MCF 10A (cell line): ENCODE measurements at regions not wholly inside any gene's neighbourhood (a gene's known extent, or its start where the extent isn't known, plus 50 kb on each side); places are given as distances from the start of the nearest gene placed in this dataset.

ENCODE experiments used
- BruUV-seq: library from RNA; stranded (reverse); fragments of 400-500 nt; replicated peaks from 2 replicates; lab custom pipeline; 2021; lab: Mats Ljungman, UMichigan
- CTCF ChIA-PET: fragments of 300-600 bp; sonication (Branson Sonifier 250); formaldehyde crosslinking; extraction: SDS; loops from one replicate; lab custom pipeline; 2021; ENCODE audit warnings: antibody characterized with exemption, inconsistent platforms; lab: Yijun Ruan, JAX
- POLR2A ChIA-PET: fragments of 300-600, 350-650 bp; sonication (Branson Sonifier 250); formaldehyde crosslinking; extraction: SDS; loops from one replicate; lab custom pipeline; 2020; ENCODE audit warnings: antibody characterized with exemption, inconsistent platforms; lab: Yijun Ruan, JAX
- DNase-seq: peaks from one replicate; pipeline ENCODE4 v3.0.0-alpha.2; 2018; ENCODE audit not compliant: unreplicated experiment
- H3K27ac Mint-ChIP-seq: one replicate; pipeline ENCODE4 v1.8.0; 2022; ENCODE audit warnings: mild to moderate bottlenecking, low read depth, mixed read lengths; ENCODE audit not compliant: unreplicated experiment
- H3K27me3 Mint-ChIP-seq: one replicate; pipeline ENCODE4 v1.8.0; 2022; ENCODE audit warnings: mixed read lengths; ENCODE audit not compliant: insufficient read depth, unreplicated experiment
- H3K36me3 Mint-ChIP-seq: one replicate; pipeline ENCODE4 v1.8.0; 2022; ENCODE audit warnings: mild to moderate bottlenecking, moderate library complexity, mixed read lengths; ENCODE audit not compliant: insufficient read depth, unreplicated experiment
- H3K4me1 Mint-ChIP-seq: one replicate; pipeline ENCODE4 v1.8.0; 2022; ENCODE audit warnings: mixed read lengths; ENCODE audit not compliant: insufficient read depth, unreplicated experiment
- H3K4me3 Mint-ChIP-seq: one replicate; pipeline ENCODE4 v1.8.0; 2022; ENCODE audit warnings: mild to moderate bottlenecking, moderate library complexity, mixed read lengths; ENCODE audit not compliant: unreplicated experiment
- H3K9me3 Mint-ChIP-seq: one replicate; pipeline ENCODE4 v1.8.0; 2022; ENCODE audit warnings: mixed read lengths; ENCODE audit not compliant: unreplicated experiment
- intact Hi-C: fragments of 100-400 bp; cut with micrococcal nuclease; formaldehyde crosslinking; loops from 2 replicates; pipeline ENCODE4 v1.14.1; 2022
- TF ChIP-seq, protein P1 (sequence below): fragments of 200-600 bp; IDR thresholded peaks from one replicate; pipeline ENCODE4 v1.8.0; 2022; ENCODE audit warnings: antibody characterized with exemption, mild to moderate bottlenecking; ENCODE audit not compliant: unreplicated experiment

DNA sequence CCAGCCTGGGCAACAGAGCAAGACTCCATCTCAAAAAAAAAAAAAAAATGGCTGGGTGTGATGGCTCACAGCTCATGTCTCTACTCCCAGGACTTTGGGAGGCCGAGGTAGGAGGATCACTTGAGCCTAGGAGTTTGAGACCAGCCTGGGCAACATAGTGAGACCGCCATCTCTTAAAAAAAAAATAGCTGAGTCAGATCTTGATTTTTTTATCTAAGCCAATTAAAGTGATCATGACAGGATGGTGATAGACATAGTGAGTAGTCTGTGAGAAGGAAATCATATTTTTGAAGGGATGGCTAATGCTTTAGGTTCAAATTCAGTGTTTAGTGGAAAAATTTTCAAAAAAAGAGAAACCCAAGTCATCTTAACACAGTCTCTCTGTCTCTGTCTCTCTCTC lies 114.6 kb upstream of the JARID2 start:
- Mint-ChIP-seq H3K36me3 (no peaks in the 10 kb centered on the region), H3K27me3 (no peaks in the 10 kb centered on the region)

DNA sequence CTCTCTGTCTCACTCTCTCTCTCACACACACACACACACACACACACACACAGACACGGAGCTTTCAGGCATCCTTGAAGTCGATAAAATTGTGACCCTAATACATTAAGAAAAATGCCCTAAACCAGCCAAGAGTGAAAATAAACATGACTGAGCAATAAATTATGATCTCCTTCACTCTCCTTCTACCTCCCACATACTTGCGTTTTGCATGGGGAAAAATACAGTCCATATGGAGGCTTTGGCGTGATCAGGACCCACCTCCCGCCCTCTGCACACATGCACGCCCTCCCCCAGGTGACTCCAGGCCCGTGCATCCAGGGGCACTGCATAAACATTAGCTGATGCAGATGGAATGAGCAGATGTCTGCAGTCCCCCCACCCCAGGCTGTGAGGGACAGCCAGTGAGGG lies 114.2 kb upstream of the JARID2 start:
- Mint-ChIP-seq H3K36me3 (no peaks in the 10 kb centered on the region), H3K4me1 (peaks cover 14% of the 10 kb centered on the region), H3K9me3 (no peaks in the 10 kb centered on the region), H3K27ac (no peak overlapping the region), H3K27me3 (no peaks in the 10 kb centered on the region), H3K4me3 (no peak overlapping the region)
- TF ChIP-seq, protein P1, sequence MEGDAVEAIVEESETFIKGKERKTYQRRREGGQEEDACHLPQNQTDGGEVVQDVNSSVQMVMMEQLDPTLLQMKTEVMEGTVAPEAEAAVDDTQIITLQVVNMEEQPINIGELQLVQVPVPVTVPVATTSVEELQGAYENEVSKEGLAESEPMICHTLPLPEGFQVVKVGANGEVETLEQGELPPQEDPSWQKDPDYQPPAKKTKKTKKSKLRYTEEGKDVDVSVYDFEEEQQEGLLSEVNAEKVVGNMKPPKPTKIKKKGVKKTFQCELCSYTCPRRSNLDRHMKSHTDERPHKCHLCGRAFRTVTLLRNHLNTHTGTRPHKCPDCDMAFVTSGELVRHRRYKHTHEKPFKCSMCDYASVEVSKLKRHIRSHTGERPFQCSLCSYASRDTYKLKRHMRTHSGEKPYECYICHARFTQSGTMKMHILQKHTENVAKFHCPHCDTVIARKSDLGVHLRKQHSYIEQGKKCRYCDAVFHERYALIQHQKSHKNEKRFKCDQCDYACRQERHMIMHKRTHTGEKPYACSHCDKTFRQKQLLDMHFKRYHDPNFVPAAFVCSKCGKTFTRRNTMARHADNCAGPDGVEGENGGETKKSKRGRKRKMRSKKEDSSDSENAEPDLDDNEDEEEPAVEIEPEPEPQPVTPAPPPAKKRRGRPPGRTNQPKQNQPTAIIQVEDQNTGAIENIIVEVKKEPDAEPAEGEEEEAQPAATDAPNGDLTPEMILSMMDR: no peak
- no TSS peak for BruUV-seq
- DNase-seq: no peak
- ChIA-PET POLR2A (no interaction called here), CTCF (no interaction called here)
- intact Hi-C loops: loop anchor here (2.0 kb wide), 1 partner anchor 115 kb away; the partner anchor contains the start of gene JARID2

More for the DNA sequence above, 114.6 kb upstream of the JARID2 start:
- TF ChIP-seq, protein P1: no peak
- ChIA-PET POLR2A (no interaction called here), CTCF (no interaction called here)
- no peak for DNase-seq
- H3K9me3 Mint-ChIP-seq: no peaks in the 10 kb centered on the region
- H3K27ac Mint-ChIP-seq: no peak overlapping the region
- BruUV-seq: no TSS peak
- H3K4me1 Mint-ChIP-seq: peaks cover 14% of the 10 kb centered on the region
- no peak overlapping the region for H3K4me3 Mint-ChIP-seq
- intact Hi-C loops: no loop called here

DNA sequence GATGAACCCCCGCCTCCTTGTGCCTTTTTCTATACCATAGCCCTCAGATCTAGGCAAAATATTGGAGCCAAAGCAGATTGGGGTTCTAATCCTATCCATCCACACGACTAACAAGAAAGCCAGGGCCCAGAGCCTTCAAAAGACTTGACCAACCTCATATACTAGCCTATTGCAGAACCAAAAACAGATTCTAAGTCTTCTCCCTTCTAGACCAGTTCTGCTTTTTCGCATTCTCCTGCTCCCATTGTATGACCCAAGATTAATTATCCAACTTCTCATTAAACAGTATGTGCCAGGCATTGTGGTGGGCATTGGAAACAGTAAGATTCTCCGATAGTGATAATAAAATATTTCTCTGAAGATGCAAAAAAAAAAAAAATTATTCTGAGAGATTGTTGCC lies 113.7 kb upstream of the JARID2 start:
- no peak for DNase-seq
- Mint-ChIP-seq H3K9me3 (no peaks in the 10 kb centered on the region), H3K4me3 (no peak overlapping the region), H3K4me1 (peaks cover 14% of the 10 kb centered on the region), H3K27me3 (no peaks in the 10 kb centered on the region), H3K27ac (peak overlapping the region; percentile 75), H3K36me3 (no peaks in the 10 kb centered on the region)
- CTCF ChIA-PET: no interaction called here
- TF ChIP-seq, protein P1: no peak
- BruUV-seq: no TSS peak
- intact Hi-C loops: loop anchor here (2.0 kb wide), 1 partner anchor 115 kb away; the partner anchor contains the start of gene JARID2
- POLR2A ChIA-PET: no interaction called here

DNA sequence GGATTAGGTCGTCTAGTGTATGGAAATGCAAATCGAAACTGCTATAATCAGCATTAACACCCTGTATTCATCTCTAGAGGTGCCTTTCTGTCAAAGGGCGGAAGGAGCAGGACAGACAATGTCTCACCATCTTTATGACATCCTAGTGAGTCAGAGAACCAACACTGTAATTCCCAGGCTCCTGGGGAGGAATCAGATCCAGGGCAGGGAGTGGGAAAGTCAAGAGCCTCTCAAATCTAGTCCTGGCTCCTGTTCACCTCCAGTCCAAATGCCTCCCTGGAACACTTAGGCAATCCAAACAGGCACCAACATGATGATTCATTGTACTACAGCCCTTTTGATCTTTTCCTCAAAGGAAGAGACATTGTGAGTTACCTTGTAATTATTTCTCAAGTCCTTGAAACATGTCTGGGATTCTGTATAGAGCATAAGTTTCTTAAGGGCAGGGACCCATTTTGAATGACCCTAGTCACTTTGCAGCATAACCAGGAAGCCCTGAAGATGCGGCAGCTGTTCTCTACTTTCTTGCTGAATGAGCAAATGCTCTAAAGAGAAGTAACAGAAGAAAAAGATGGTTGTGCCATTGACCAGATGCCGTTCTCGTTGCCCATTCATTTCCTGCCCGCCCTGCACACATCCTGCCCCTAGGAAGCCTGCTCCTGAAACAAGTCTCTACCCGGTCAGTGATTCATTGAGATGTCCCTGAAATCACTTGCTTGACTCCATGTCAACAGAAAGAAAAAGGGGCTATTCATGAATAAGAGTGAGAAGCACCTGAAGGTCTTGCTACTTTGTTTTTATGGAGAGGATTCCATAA lies 112.8 kb upstream of the JARID2 start:
- no peaks in the 10 kb centered on the region for H3K27me3 Mint-ChIP-seq
- no peaks in the 10 kb centered on the region for H3K9me3 Mint-ChIP-seq
- DNase-seq: peak; percentile 100
- H3K4me3 Mint-ChIP-seq: no peak overlapping the region
- ChIA-PET CTCF (interaction anchor here (0.6 kb wide), 1 partner anchor 473 kb away, joined by 4 read pairs; no protein-coding TSS in a partner anchor), POLR2A (interaction anchor here (0.5 to 1.2 kb wide), 4 partner anchors 112 to 931 kb away, joined by 3 to 6 read pairs (median 4); partner anchors contain the start of gene JARID2)
- H3K36me3 Mint-ChIP-seq: no peaks in the 10 kb centered on the region
- peak overlapping the region; percentile 75 for H3K27ac Mint-ChIP-seq
- no TSS peak for BruUV-seq
- H3K4me1 Mint-ChIP-seq: peaks cover 14% of the 10 kb centered on the region
- TF ChIP-seq, protein P1: no peak
- intact Hi-C loops: loop anchor here (2.0 kb wide), 1 partner anchor 114 kb away; the partner anchor contains the start of gene JARID2
